SK-N-SH treated with all-trans-retinoic acid at 6 μM for 48 hours (cell line): ENCODE measurements at regions not wholly inside any gene's neighbourhood (a gene's known extent, or its start where the extent isn't known, plus 50 kb on each side); places are given as distances from the start of the nearest gene placed in this dataset.

Experiments
- ATAC-seq: fragments of 200-7000 bp; cut with Tn5 transposase; 3 replicates; pipeline ENCODE4 v1.9.1; 2020; ENCODE audit warnings: mild to moderate bottlenecking, moderate library complexity
- ARNTL ChIP-seq: fragments of 450-650 bp; formaldehyde crosslinking; IDR thresholded peaks from 2 replicates; pipeline ENCODE4 v1.5.0; 2020; ENCODE audit warnings: low read depth, mild to moderate bottlenecking, moderate library complexity, borderline replicate concordance
- BACH2 ChIP-seq: fragments of 250-450 bp; sonication (Bioruptor Pico); IDR thresholded peaks from 2 replicates; pipeline ENCODE4 v1.9.0; 2021; ENCODE audit warnings: mild to moderate bottlenecking, borderline replicate concordance
- CSDC2 ChIP-seq: fragments of 250-450 bp; sonication (Bioruptor Pico); IDR thresholded peaks from 2 replicates; pipeline ENCODE4 v1.5.0; 2020; ENCODE audit warnings: mild to moderate bottlenecking, moderate library complexity
- ESRRG ChIP-seq: fragments of 250-450 bp; sonication (Bioruptor Pico); IDR thresholded peaks from 2 replicates; pipeline ENCODE4 v1.6.1; 2021; ENCODE audit warnings: mild to moderate bottlenecking
- GLIS3 ChIP-seq: fragments of 250-450 bp; sonication (Bioruptor Pico); IDR thresholded peaks from 2 replicates; pipeline ENCODE4 v1.5.0; 2020; ENCODE audit warnings: mild to moderate bottlenecking, moderate library complexity
- ISL1 ChIP-seq: fragments of 250-450 bp; sonication (Bioruptor Pico); IDR thresholded peaks from 2 replicates; pipeline ENCODE4 v2.1.2; 2022; ENCODE audit warnings: mild to moderate bottlenecking, moderate library complexity
- PPARA ChIP-seq: fragments of 250-450 bp; sonication (Bioruptor Pico); IDR thresholded peaks from 2 replicates; pipeline ENCODE4 v1.5.0; 2020; ENCODE audit warnings: mild to moderate bottlenecking, borderline replicate concordance
- RARB ChIP-seq: fragments of 250-450 bp; sonication (Bioruptor Pico); IDR thresholded peaks from 2 replicates; pipeline ENCODE4 v1.8.0; 2021; ENCODE audit warnings: mild to moderate bottlenecking, moderate library complexity
- SNAI2 ChIP-seq: fragments of 250-450 bp; sonication (Bioruptor Pico); IDR thresholded peaks from 2 replicates; pipeline ENCODE4 v1.5.0; 2020; ENCODE audit warnings: mild to moderate bottlenecking, moderate library complexity
- TCF4 ChIP-seq: fragments of 250-450 bp; sonication (Bioruptor Pico); IDR thresholded peaks from 2 replicates; pipeline ENCODE4 v1.8.0; 2021; ENCODE audit warnings: mild to moderate bottlenecking, moderate library complexity, borderline replicate concordance
- TOX ChIP-seq: fragments of 250-450 bp; sonication (Bioruptor Pico); IDR thresholded peaks from 2 replicates; pipeline ENCODE4 v1.8.0; 2021; ENCODE audit warnings: mild to moderate bottlenecking, moderate library complexity, borderline replicate concordance
- ZC3H10 ChIP-seq: fragments of 250-450 bp; sonication (Bioruptor Pico); IDR thresholded peaks from 2 replicates; pipeline ENCODE4 v1.5.1; 2021; ENCODE audit warnings: mild to moderate bottlenecking, moderate library complexity
- ZFP3 ChIP-seq: fragments of 250-450 bp; sonication (Bioruptor Pico); IDR thresholded peaks from 2 replicates; pipeline ENCODE4 v1.5.0; 2020; ENCODE audit warnings: mild to moderate bottlenecking, moderate library complexity
- ZNF565 ChIP-seq: fragments of 450-650 bp; formaldehyde crosslinking; conservative IDR thresholded peaks from 2 replicates; pipeline ENCODE4 v1.5.0; 2020; ENCODE audit warnings: low read depth, mild to moderate bottlenecking, moderate library complexity
- ZNF70 ChIP-seq: fragments of 450-650 bp; formaldehyde crosslinking; IDR thresholded peaks from 2 replicates; pipeline ENCODE4 v1.5.0; 2020; ENCODE audit warnings: mild to moderate bottlenecking, moderate library complexity
- ZNF8 ChIP-seq: fragments of 450-650 bp; formaldehyde crosslinking; IDR thresholded peaks from 2 replicates; pipeline ENCODE4 v1.5.0; 2020; ENCODE audit warnings: mild to moderate bottlenecking, moderate library complexity
- TF ChIP-seq, protein P1 (sequence below): fragments of 250-450 bp; sonication (Bioruptor Pico); IDR thresholded peaks from 2 replicates; pipeline ENCODE4 v1.5.1; 2020; ENCODE audit warnings: low read depth, mild to moderate bottlenecking, moderate library complexity
- TF ChIP-seq, protein P2 (sequence below): fragments of 250-450 bp; sonication (Bioruptor Pico); IDR thresholded peaks from 2 replicates; pipeline ENCODE4 v1.5.0; 2020; ENCODE audit warnings: mild to moderate bottlenecking, moderate library complexity
- TF ChIP-seq, protein P3 (sequence below): fragments of 250-450 bp; sonication (Bioruptor Pico); IDR thresholded peaks from 2 replicates; pipeline ENCODE4 v1.5.1; 2021; ENCODE audit warnings: mild to moderate bottlenecking, moderate library complexity
- TF ChIP-seq, protein P4 (sequence below): fragments of 250-450 bp; sonication (Bioruptor Pico); IDR thresholded peaks from 2 replicates; pipeline ENCODE4 v1.8.0; 2020; ENCODE audit warnings: mild to moderate bottlenecking, moderate library complexity, borderline replicate concordance
- TF ChIP-seq, protein P5 (sequence below): fragments of 250-450 bp; sonication (Bioruptor Pico); IDR thresholded peaks from 2 replicates; pipeline ENCODE4 v1.8.0; 2021; ENCODE audit warnings: low read depth, mild to moderate bottlenecking, moderate library complexity, borderline replicate concordance

DNA sequence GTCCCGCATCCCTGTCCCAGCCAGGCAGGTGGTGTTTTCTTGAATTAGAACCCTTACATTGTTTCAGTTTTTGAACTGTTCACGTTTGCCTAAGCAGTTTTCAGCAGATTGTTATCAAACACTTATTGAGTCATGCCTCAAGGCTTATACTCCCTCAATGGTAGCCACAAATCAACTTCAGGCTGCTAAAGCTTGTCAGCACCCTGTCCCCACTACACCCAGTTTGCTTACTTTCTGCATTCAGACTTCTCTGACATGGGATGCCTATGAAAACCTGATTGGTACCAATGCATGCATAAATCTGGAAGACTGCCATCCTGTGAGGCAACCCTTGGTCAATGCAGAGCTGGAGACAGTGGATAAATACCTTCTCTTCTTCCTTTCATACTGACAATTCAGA lies 225.4 kb downstream of the BTG1 start:
- TF ChIP-seq PPARA (no peak), ZNF565 (CRISPR knock-in tag) (no peak), ZFP3 (CRISPR knock-in tag) (no peak), RARB (CRISPR knock-in tag) (no peak), ZNF8 (CRISPR knock-in tag) (no peak), SNAI2 (CRISPR knock-in tag) (no peak), TOX (CRISPR knock-in tag) (no peak), GLIS3 (CRISPR knock-in tag) (no peak), ZC3H10 (CRISPR knock-in tag) (no peak), TCF4 (CRISPR knock-in tag) (no peak), CSDC2 (no peak)
- TF ChIP-seq, protein P1, sequence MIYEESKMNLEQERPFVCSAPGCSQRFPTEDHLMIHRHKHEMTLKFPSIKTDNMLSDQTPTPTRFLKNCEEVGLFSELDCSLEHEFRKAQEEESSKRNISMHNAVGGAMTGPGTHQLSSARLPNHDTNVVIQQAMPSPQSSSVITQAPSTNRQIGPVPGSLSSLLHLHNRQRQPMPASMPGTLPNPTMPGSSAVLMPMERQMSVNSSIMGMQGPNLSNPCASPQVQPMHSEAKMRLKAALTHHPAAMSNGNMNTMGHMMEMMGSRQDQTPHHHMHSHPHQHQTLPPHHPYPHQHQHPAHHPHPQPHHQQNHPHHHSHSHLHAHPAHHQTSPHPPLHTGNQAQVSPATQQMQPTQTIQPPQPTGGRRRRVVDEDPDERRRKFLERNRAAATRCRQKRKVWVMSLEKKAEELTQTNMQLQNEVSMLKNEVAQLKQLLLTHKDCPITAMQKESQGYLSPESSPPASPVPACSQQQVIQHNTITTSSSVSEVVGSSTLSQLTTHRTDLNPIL (CRISPR knock-in tag): no peak
- TF ChIP-seq, protein P2, sequence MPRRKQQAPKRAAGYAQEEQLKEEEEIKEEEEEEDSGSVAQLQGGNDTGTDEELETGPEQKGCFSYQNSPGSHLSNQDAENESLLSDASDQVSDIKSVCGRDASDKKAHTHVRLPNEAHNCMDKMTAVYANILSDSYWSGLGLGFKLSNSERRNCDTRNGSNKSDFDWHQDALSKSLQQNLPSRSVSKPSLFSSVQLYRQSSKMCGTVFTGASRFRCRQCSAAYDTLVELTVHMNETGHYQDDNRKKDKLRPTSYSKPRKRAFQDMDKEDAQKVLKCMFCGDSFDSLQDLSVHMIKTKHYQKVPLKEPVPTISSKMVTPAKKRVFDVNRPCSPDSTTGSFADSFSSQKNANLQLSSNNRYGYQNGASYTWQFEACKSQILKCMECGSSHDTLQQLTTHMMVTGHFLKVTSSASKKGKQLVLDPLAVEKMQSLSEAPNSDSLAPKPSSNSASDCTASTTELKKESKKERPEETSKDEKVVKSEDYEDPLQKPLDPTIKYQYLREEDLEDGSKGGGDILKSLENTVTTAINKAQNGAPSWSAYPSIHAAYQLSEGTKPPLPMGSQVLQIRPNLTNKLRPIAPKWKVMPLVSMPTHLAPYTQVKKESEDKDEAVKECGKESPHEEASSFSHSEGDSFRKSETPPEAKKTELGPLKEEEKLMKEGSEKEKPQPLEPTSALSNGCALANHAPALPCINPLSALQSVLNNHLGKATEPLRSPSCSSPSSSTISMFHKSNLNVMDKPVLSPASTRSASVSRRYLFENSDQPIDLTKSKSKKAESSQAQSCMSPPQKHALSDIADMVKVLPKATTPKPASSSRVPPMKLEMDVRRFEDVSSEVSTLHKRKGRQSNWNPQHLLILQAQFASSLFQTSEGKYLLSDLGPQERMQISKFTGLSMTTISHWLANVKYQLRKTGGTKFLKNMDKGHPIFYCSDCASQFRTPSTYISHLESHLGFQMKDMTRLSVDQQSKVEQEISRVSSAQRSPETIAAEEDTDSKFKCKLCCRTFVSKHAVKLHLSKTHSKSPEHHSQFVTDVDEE: no peak
- TF ChIP-seq, protein P3, sequence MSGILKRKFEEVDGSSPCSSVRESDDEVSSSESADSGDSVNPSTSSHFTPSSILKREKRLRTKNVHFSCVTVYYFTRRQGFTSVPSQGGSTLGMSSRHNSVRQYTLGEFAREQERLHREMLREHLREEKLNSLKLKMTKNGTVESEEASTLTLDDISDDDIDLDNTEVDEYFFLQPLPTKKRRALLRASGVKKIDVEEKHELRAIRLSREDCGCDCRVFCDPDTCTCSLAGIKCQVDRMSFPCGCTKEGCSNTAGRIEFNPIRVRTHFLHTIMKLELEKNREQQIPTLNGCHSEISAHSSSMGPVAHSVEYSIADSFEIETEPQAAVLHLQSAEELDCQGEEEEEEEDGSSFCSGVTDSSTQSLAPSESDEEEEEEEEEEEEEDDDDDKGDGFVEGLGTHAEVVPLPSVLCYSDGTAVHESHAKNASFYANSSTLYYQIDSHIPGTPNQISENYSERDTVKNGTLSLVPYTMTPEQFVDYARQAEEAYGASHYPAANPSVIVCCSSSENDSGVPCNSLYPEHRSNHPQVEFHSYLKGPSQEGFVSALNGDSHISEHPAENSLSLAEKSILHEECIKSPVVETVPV (CRISPR knock-in tag): no peak
- TF ChIP-seq, protein P4, sequence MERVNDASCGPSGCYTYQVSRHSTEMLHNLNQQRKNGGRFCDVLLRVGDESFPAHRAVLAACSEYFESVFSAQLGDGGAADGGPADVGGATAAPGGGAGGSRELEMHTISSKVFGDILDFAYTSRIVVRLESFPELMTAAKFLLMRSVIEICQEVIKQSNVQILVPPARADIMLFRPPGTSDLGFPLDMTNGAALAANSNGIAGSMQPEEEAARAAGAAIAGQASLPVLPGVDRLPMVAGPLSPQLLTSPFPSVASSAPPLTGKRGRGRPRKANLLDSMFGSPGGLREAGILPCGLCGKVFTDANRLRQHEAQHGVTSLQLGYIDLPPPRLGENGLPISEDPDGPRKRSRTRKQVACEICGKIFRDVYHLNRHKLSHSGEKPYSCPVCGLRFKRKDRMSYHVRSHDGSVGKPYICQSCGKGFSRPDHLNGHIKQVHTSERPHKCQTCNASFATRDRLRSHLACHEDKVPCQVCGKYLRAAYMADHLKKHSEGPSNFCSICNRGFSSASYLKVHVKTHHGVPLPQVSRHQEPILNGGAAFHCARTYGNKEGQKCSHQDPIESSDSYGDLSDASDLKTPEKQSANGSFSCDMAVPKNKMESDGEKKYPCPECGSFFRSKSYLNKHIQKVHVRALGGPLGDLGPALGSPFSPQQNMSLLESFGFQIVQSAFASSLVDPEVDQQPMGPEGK: no peak

DNA sequence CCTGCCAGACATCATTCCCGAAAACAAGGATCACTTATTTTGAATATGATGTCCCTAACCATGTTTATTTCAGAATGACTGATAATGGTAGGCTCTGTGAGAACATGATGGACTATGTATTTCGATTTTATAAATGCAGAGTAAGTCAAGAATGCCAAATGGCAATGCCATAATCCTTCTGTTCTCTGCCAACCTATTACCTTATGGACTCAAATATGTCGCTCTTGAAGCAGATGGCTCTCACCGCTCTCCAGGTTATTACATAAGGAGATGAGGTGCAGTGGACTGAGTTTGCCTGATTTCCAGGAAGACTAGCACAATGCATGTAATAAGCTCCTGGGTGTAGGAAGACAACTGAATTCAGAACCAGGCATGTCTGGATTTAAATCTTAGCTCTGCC lies 227.2 kb downstream of the BTG1 start:
- TF ChIP-seq, protein P1 (CRISPR knock-in tag): no peak
- no peak for TF ChIP-seq ZNF70 (CRISPR knock-in tag)
- no peak for TF ChIP-seq CSDC2
- no peak for ATAC-seq

More for the DNA sequence above, 225.4 kb downstream of the BTG1 start:
- no peak for ATAC-seq

DNA sequence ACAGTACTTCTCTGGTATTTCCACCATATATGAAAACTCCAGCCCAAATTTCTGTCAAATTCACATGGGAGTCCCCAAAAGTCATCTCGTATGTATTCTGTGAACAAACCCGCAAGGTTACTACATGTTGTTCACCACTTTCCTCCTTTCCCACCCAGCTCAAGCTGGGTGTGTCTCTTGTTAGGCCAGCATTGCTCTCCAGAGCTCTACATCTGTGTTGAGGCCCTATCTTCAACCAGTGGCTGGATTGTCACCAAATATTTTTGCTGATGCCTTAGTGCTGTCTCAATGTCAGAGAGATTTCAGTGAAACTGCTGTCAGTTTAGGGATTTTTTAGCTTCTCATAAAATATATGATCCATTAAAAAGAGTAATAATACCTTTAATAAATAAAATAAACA lies 230.9 kb downstream of the BTG1 start:
- no peak for ATAC-seq
- no peak for TF ChIP-seq GLIS3 (CRISPR knock-in tag)
- TF ChIP-seq TCF4 (CRISPR knock-in tag): no peak
- no peak for TF ChIP-seq CSDC2
- TF ChIP-seq, protein P1 (CRISPR knock-in tag): no peak
- no peak for TF ChIP-seq ZC3H10 (CRISPR knock-in tag)
- TF ChIP-seq ZNF70 (CRISPR knock-in tag): no peak
- no peak for TF ChIP-seq SNAI2 (CRISPR knock-in tag)
- no peak for TF ChIP-seq PPARA
- no peak for TF ChIP-seq ISL1 (CRISPR knock-in tag)
- TF ChIP-seq ESRRG (CRISPR knock-in tag): no peak
- TF ChIP-seq RARB (CRISPR knock-in tag): no peak
- no peak for TF ChIP-seq ARNTL (CRISPR knock-in tag)
- no peak for TF ChIP-seq ZFP3 (CRISPR knock-in tag)
- TF ChIP-seq, protein P5, sequence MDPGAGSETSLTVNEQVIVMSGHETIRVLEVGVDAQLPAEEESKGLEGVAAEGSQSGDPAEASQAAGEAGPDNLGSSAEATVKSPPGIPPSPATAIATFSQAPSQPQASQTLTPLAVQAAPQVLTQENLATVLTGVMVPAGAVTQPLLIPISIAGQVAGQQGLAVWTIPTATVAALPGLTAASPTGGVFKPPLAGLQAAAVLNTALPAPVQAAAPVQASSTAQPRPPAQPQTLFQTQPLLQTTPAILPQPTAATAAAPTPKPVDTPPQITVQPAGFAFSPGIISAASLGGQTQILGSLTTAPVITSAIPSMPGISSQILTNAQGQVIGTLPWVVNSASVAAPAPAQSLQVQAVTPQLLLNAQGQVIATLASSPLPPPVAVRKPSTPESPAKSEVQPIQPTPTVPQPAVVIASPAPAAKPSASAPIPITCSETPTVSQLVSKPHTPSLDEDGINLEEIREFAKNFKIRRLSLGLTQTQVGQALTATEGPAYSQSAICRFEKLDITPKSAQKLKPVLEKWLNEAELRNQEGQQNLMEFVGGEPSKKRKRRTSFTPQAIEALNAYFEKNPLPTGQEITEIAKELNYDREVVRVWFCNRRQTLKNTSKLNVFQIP (CRISPR knock-in tag): no peak
- TF ChIP-seq, protein P3 (CRISPR knock-in tag): no peak
- no peak for TF ChIP-seq ZNF565 (CRISPR knock-in tag)
- TF ChIP-seq BACH2 (CRISPR knock-in tag): no peak
- no peak for TF ChIP-seq TOX (CRISPR knock-in tag)
- TF ChIP-seq, protein P4: no peak
